ENCODE measurements at regions not wholly inside any gene's neighbourhood (a gene's known extent, or its start where the extent isn't known, plus 50 kb on each side); places are given as distances from the start of the nearest gene placed in this dataset.

DNA sequence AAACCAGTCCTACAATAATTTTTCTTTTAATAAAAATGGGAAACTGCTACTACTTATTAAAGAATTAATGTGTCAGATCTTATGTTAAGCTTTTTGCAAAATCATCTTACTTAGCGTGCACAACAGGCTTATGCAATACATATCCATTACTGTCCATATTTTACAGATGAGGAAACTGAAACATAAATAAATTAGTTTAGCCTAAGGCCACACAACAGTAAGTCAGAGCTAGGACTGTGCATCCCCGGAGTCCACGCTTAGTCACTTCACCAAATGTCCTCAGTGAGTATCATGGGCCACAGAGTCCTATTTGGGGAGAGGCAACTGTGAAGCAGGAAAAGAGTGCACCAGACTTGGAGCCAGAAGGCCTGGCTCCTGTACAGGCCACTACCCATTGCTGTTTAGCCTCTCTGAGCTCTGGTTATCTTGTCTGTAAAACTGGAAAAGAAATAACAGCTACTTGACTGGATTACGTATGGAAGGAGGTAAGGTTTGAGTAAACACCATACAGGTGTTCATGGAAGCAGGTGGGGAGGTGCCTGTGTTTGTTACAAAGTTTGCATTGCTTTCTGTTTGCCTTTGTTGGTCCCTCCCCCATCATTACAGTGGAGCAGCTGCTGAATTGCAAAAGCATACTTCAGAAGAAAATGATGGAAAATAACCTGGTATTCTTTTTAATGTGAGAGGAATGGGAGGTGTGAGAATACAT, 192.8 kb downstream of the FCRL5 start:
- H3K36me3 Mint-ChIP-seq (ENCODE audit: unreplicated experiment): no peaks in the 10 kb centered on the region
- no peak overlapping the region for H3K4me3 Mint-ChIP-seq (ENCODE audit: unreplicated experiment)
- DNase-seq (ENCODE audit: extremely low spot score, unreplicated experiment): no peak
- no peaks in the 10 kb centered on the region for H3K9me3 Mint-ChIP-seq (ENCODE audit: unreplicated experiment)
- peaks cover 38% of the 10 kb centered on the region for H3K27me3 Mint-ChIP-seq (ENCODE audit: unreplicated experiment)
- H3K27ac Mint-ChIP-seq (ENCODE audit: unreplicated experiment): no peak overlapping the region
- TF ChIP-seq, protein P1, sequence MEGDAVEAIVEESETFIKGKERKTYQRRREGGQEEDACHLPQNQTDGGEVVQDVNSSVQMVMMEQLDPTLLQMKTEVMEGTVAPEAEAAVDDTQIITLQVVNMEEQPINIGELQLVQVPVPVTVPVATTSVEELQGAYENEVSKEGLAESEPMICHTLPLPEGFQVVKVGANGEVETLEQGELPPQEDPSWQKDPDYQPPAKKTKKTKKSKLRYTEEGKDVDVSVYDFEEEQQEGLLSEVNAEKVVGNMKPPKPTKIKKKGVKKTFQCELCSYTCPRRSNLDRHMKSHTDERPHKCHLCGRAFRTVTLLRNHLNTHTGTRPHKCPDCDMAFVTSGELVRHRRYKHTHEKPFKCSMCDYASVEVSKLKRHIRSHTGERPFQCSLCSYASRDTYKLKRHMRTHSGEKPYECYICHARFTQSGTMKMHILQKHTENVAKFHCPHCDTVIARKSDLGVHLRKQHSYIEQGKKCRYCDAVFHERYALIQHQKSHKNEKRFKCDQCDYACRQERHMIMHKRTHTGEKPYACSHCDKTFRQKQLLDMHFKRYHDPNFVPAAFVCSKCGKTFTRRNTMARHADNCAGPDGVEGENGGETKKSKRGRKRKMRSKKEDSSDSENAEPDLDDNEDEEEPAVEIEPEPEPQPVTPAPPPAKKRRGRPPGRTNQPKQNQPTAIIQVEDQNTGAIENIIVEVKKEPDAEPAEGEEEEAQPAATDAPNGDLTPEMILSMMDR (IDR thresholded peaks at IDR 0.05): no peak
- no peaks in the 10 kb centered on the region for H3K4me1 Mint-ChIP-seq (ENCODE audit: unreplicated experiment)

DNA sequence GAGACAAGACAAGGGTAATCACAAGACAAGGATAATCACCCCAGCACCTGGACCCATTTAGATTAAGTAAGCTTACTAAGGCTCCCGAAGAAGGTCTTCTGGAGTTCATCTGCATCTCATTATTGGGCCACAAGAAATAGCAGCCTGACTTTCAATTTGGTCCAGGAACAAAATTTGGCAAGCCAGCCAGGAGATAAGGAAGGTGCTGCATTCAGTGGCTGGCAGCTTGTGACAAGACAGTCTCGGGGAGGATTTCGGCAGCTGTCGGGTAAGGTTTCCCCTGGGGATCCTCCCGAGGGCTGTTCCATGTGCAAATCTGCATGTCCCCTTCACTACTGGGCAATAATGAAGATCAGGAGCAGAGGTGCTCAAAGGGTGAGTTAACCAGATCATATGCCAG, 195.2 kb downstream of the FCRL5 start:
- no peaks in the 10 kb centered on the region for H3K4me1 Mint-ChIP-seq (ENCODE audit: unreplicated experiment)
- TF ChIP-seq, protein P1 (IDR thresholded peaks at IDR 0.05): no peak
- H3K27me3 Mint-ChIP-seq (ENCODE audit: unreplicated experiment): peaks cover 37% of the 10 kb centered on the region
- H3K9me3 Mint-ChIP-seq (ENCODE audit: unreplicated experiment): no peaks in the 10 kb centered on the region
- no peaks in the 10 kb centered on the region for H3K36me3 Mint-ChIP-seq (ENCODE audit: unreplicated experiment)
- no peak overlapping the region for H3K27ac Mint-ChIP-seq (ENCODE audit: unreplicated experiment)
- H3K4me3 Mint-ChIP-seq (ENCODE audit: unreplicated experiment): no peak overlapping the region
- no peak for DNase-seq (ENCODE audit: extremely low spot score, unreplicated experiment)

DNA sequence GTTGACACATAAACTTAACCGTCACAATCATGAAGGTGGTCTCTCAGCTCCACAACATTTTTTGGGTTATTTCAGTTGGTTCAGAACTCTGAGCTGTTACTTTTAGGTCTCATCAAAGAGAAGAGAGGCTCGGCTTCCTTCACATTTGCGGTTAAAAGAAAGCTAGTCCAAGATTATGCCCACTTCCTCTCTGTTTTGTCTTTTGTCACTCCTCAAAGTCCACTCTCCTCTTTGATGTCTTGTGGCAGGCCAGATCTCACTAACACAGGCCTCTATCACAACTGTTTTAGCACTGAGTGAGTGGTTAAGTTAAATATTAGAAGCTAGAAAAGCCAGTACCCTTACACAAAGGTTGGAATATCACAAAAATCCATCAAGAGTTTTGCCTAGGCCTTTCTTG, 195.7 kb downstream of the FCRL5 start:
- H3K4me1 Mint-ChIP-seq (ENCODE audit: unreplicated experiment): no peaks in the 10 kb centered on the region
- TF ChIP-seq, protein P1 (IDR thresholded peaks at IDR 0.05): no peak
- DNase-seq (ENCODE audit: extremely low spot score, unreplicated experiment): no peak
- H3K27me3 Mint-ChIP-seq (ENCODE audit: unreplicated experiment): peaks cover 33% of the 10 kb centered on the region
- no peaks in the 10 kb centered on the region for H3K9me3 Mint-ChIP-seq (ENCODE audit: unreplicated experiment)
- no peak overlapping the region for H3K4me3 Mint-ChIP-seq (ENCODE audit: unreplicated experiment)
- no peak overlapping the region for H3K27ac Mint-ChIP-seq (ENCODE audit: unreplicated experiment)
- no peaks in the 10 kb centered on the region for H3K36me3 Mint-ChIP-seq (ENCODE audit: unreplicated experiment)

DNA sequence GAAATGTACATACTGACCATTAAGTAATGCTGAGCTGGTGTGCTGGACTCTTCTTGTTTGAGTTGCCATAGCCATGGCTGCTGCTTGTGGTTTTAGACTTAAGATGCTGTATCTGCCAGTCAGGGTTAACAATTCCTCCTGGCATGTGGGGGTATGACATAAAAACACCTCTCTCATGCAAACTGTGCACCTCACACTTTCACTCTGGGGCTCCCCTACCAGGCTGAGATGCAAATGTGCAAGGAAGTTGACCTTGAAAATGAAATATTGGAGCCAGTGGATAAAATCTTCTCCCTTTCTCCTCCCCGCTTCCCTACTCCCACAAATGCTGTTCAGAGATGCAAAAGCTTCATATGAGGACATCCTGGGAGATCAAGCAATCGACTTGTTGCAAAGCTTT, 198.8 kb downstream of the FCRL5 start:
- Mint-ChIP-seq H3K27ac (ENCODE audit: unreplicated experiment) (no peak overlapping the region), H3K36me3 (ENCODE audit: unreplicated experiment) (no peaks in the 10 kb centered on the region), H3K9me3 (ENCODE audit: unreplicated experiment) (no peaks in the 10 kb centered on the region), H3K27me3 (ENCODE audit: unreplicated experiment) (peaks cover 30% of the 10 kb centered on the region), H3K4me3 (ENCODE audit: unreplicated experiment) (no peak overlapping the region), H3K4me1 (ENCODE audit: unreplicated experiment) (no peaks in the 10 kb centered on the region)
- DNase-seq (ENCODE audit: extremely low spot score, unreplicated experiment): no peak
- TF ChIP-seq, protein P1 (IDR thresholded peaks at IDR 0.05): no peak

DNA sequence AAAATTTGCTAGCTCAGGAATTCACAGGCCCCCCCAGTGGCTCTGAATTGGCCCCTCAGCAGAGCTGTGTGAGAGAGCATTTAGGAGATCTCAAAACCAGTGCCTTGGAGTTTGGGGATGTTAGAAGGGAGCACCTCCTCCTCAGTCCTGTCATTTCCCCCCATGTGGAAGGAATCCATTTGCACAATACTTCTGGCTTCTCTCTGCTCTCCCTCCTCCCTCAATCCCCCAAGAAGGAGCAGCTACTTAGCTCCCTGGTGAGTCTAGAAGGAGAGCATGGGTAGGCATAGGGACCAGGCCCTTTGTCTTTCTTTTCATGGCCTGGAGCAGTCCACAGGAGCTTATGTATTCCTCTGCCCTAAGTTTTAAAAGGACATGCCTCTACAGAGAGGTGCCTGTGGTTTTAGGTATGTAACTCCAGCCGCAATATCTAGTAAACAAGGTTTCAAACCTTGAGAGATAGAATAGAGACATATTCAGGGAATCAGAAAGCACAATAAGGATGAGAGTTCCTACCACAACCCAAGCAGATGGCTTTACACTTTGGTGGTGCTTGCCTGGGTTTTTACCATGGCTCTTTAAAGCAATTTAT, 199.4 kb downstream of the FCRL5 start:
- no peak for DNase-seq (ENCODE audit: extremely low spot score, unreplicated experiment)
- H3K4me3 Mint-ChIP-seq (ENCODE audit: unreplicated experiment): no peak overlapping the region
- H3K27ac Mint-ChIP-seq (ENCODE audit: unreplicated experiment): no peak overlapping the region
- TF ChIP-seq, protein P1 (IDR thresholded peaks at IDR 0.05): no peak
- no peaks in the 10 kb centered on the region for H3K4me1 Mint-ChIP-seq (ENCODE audit: unreplicated experiment)
- H3K27me3 Mint-ChIP-seq (ENCODE audit: unreplicated experiment): peaks cover 30% of the 10 kb centered on the region
- H3K36me3 Mint-ChIP-seq (ENCODE audit: unreplicated experiment): no peaks in the 10 kb centered on the region
- no peaks in the 10 kb centered on the region for H3K9me3 Mint-ChIP-seq (ENCODE audit: unreplicated experiment)

Measured in osteocyte (in vitro differentiated cells).